A549 (cell line): ENCODE measurements at regions not wholly inside any gene's neighbourhood (a gene's known extent, or its start where the extent isn't known, plus 50 kb on each side); places are given as distances from the start of the nearest gene placed in this dataset.

Source experiments
- CTCF ChIP-seq: fragments of >200 bp; sonication (Bioruptor Twin); formaldehyde crosslinking; IDR thresholded peaks from 3 replicates; pipeline ENCODE4 v1.5.1; 2016
- EHMT2 ChIP-seq: fragments of 200-600 bp; sonication (generic); IDR thresholded peaks from 2 replicates; pipeline ENCODE4 v1.6.1; 2016; ENCODE audit warnings: antibody characterized with exemption, low read depth, mild to moderate bottlenecking, moderate library complexity
- ESRRA ChIP-seq: fragments of 150-350 bp; IDR thresholded peaks from 2 replicates; pipeline ENCODE4 v1.6.1; 2014; ENCODE audit warnings: mild to moderate bottlenecking, low read length, borderline replicate concordance
- JUN ChIP-seq, 2 experiments: fragments of >200 bp; sonication (Bioruptor Twin); formaldehyde crosslinking; IDR thresholded peaks; 2 replicates in 1 of 2; 3 replicates in 1 of 2; pipeline ENCODE4 v1.6.1; 2016 to 2017
- JUNB ChIP-seq: fragments of >200 bp; sonication (Bioruptor Twin); formaldehyde crosslinking; IDR thresholded peaks from 2 replicates; pipeline ENCODE4 v1.6.1; 2016
- KDM1A ChIP-seq: fragments of 200-600 bp; sonication (generic); IDR thresholded peaks from 2 replicates; pipeline ENCODE4 v1.6.1; 2016; ENCODE audit warnings: low read depth, mild to moderate bottlenecking
- KDM5A ChIP-seq: fragments of 200-600 bp; sonication (generic); IDR thresholded peaks from 2 replicates; pipeline ENCODE4 v1.6.1; 2016; ENCODE audit warnings: antibody characterized with exemption, mild to moderate bottlenecking
- RFX5 ChIP-seq: fragments of 450-650 bp; IDR thresholded peaks from 2 replicates; pipeline ENCODE4 v1.7.1; 2014; ENCODE audit warnings: antibody characterized with exemption, mild to moderate bottlenecking, moderate library complexity
- TF ChIP-seq, protein P1 (sequence below): fragments of 200-600 bp; sonication (generic); IDR thresholded peaks from 2 replicates; pipeline ENCODE4 v1.6.1; 2016; ENCODE audit warnings: antibody characterized with exemption, mild to moderate bottlenecking, moderate library complexity
- TF ChIP-seq, protein P2 (sequence below): fragments of 250-450 bp; sonication (Bioruptor Pico); IDR thresholded peaks from 2 replicates; pipeline ENCODE4 v1.5.0; 2021; ENCODE audit warnings: mild to moderate bottlenecking, moderate library complexity, borderline replicate concordance
- TF ChIP-seq, protein P3 (sequence below): fragments of 450-650 bp; IDR thresholded peaks from 2 replicates; pipeline ENCODE4 v1.6.1; 2014; ENCODE audit warnings: antibody characterized with exemption

DNA sequence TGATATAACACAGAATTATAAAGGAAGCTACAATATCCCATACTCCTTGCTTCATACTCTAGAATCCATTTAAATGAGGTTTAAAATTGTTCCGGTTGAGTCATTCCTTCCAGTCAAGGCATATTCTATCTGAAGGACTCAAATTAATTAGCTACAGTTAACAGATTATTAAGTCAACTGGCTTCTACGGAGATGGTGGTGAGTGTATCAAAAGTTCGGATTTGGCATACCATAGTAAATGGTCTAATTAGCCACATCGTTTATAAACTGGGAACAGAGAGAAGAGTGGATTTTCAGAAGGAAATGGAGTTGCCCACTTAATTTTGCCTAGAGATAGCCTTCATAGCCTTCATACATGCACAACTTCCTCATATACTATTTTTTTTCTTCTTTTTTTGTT lies 1095.3 kb downstream of the TTLL7 start:
- no peak for TF ChIP-seq JUNB
- TF ChIP-seq EHMT2, result no peak
- no peak for TF ChIP-seq CTCF
- no peak for TF ChIP-seq RFX5
- TF ChIP-seq, protein P1, sequence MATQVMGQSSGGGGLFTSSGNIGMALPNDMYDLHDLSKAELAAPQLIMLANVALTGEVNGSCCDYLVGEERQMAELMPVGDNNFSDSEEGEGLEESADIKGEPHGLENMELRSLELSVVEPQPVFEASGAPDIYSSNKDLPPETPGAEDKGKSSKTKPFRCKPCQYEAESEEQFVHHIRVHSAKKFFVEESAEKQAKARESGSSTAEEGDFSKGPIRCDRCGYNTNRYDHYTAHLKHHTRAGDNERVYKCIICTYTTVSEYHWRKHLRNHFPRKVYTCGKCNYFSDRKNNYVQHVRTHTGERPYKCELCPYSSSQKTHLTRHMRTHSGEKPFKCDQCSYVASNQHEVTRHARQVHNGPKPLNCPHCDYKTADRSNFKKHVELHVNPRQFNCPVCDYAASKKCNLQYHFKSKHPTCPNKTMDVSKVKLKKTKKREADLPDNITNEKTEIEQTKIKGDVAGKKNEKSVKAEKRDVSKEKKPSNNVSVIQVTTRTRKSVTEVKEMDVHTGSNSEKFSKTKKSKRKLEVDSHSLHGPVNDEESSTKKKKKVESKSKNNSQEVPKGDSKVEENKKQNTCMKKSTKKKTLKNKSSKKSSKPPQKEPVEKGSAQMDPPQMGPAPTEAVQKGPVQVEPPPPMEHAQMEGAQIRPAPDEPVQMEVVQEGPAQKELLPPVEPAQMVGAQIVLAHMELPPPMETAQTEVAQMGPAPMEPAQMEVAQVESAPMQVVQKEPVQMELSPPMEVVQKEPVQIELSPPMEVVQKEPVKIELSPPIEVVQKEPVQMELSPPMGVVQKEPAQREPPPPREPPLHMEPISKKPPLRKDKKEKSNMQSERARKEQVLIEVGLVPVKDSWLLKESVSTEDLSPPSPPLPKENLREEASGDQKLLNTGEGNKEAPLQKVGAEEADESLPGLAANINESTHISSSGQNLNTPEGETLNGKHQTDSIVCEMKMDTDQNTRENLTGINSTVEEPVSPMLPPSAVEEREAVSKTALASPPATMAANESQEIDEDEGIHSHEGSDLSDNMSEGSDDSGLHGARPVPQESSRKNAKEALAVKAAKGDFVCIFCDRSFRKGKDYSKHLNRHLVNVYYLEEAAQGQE, result no peak
- no peak for TF ChIP-seq JUN (IDR thresholded peaks at IDR 0.05)
- TF ChIP-seq ESRRA, result no peak
- TF ChIP-seq KDM1A, result no peak
- TF ChIP-seq KDM5A, result no peak
- TF ChIP-seq, protein P2, sequence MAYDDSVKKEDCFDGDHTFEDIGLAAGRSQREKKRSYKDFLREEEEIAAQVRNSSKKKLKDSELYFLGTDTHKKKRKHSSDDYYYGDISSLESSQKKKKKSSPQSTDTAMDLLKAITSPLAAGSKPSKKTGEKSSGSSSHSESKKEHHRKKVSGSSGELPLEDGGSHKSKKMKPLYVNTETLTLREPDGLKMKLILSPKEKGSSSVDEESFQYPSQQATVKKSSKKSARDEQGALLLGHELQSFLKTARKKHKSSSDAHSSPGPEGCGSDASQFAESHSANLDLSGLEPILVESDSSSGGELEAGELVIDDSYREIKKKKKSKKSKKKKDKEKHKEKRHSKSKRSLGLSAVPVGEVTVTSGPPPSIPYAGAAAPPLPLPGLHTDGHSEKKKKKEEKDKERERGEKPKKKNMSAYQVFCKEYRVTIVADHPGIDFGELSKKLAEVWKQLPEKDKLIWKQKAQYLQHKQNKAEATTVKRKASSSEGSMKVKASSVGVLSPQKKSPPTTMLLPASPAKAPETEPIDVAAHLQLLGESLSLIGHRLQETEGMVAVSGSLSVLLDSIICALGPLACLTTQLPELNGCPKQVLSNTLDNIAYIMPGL (CRISPR knock-in tag), result no peak
- TF ChIP-seq, protein P3, sequence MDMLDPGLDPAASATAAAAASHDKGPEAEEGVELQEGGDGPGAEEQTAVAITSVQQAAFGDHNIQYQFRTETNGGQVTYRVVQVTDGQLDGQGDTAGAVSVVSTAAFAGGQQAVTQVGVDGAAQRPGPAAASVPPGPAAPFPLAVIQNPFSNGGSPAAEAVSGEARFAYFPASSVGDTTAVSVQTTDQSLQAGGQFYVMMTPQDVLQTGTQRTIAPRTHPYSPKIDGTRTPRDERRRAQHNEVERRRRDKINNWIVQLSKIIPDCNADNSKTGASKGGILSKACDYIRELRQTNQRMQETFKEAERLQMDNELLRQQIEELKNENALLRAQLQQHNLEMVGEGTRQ, result no peak
